GM23248 (cell line): ENCODE measurements at regions not wholly inside any gene's neighbourhood (a gene's known extent, or its start where the extent isn't known, plus 50 kb on each side); places are given as distances from the start of the nearest gene placed in this dataset.

Source experiments
- EZH2 ChIP-seq: fragments of 200-600 bp; sonication (generic); IDR thresholded peaks from 2 replicates; pipeline ENCODE4 v1.6.1; 2018; ENCODE audit warnings: antibody characterized with exemption, mild to moderate bottlenecking; ENCODE audit not compliant: insufficient read depth, poor library complexity, severe bottlenecking
- EZH2phosphoT487 ChIP-seq: fragments of 200-600 bp; sonication (generic); IDR thresholded peaks from 2 replicates; pipeline ENCODE4 v1.6.1; 2018; ENCODE audit warnings: antibody characterized with exemption, moderate library complexity, mild to moderate bottlenecking, low read depth; ENCODE audit not compliant: insufficient read depth

GRCh38 chr11:42490506-42490905 lies 821.3 kb upstream of the API5 start:
- TF ChIP-seq EZH2, result no peak
- TF ChIP-seq EZH2phosphoT487, result no peak
